Aorta (tissue), 5 donors: ENCODE measurements at regions not wholly inside any gene's neighbourhood (a gene's known extent, or its start where the extent isn't known, plus 50 kb on each side); places are given as distances from the start of the nearest gene placed in this dataset.

Source experiments
- ATAC-seq: fragments of 200-7000 bp; cut with Tn5 transposase; one replicate; pipeline ENCODE4 v1.9.1; 2022; ENCODE audit warnings: moderate library complexity; ENCODE audit not compliant: low FRiP score
- DNase-seq, 2 donors: peaks; one replicate each; pipeline ENCODE4 v3.0.0-alpha.2; 2020
- H3K27ac ChIP-seq, 2 donors: one replicate each; pipeline ENCODE4 v1.5.1; 2013; ENCODE audit warnings: low read length in 2 of 2, mild to moderate bottlenecking in 2 of 2, moderate library complexity in 2 of 2, control low read depth in 1 of 2, inconsistent platforms in 1 of 2, low read depth in 1 of 2
- H3K27me3 ChIP-seq, 2 donors: one replicate each; pipeline ENCODE4 v1.6.1; 2013; ENCODE audit warnings: control low read depth in 1 of 2, low read length in 1 of 2, mild to moderate bottlenecking in 1 of 2, moderate library complexity in 1 of 2; ENCODE audit not compliant: insufficient read depth in 2 of 2, control insufficient read depth in 1 of 2
- H3K36me3 ChIP-seq, 2 donors: one replicate each; pipeline ENCODE4 v1.6.1; 2013; ENCODE audit warnings: control low read depth in 1 of 2, low read length in 1 of 2, mild to moderate bottlenecking in 1 of 2; ENCODE audit not compliant: insufficient read depth in 2 of 2, control insufficient read depth in 1 of 2
- H3K4me1 ChIP-seq, 2 donors: one replicate each; pipeline ENCODE4 v1.6.1; 2013; ENCODE audit warnings: low read length in 2 of 2, control low read depth in 1 of 2, mild to moderate bottlenecking in 1 of 2, moderate library complexity in 1 of 2; ENCODE audit not compliant: insufficient read depth in 2 of 2, control insufficient read depth in 1 of 2
- H3K4me3 ChIP-seq, 2 donors: one replicate each; pipeline ENCODE4 v1.5.1; 2013; ENCODE audit warnings: low read length in 2 of 2, control low read depth in 1 of 2, mild to moderate bottlenecking in 1 of 2
- H3K9me3 ChIP-seq: one replicate; pipeline ENCODE4 v1.6.1; 2013; ENCODE audit warnings: mild to moderate bottlenecking, low read length; ENCODE audit not compliant: control insufficient read depth
- WGBS, 2 donors: extraction: QIAGEN DNeasy Blood & Tissue Kit; methylation state at CpG; one replicate each; pipeline ENCODE4 v1.1.7; 2013; 5-methylcytosine and 5-hydroxymethylcytosine counted together
- intact Hi-C, 2 donors: fragments of 100-400 bp; cut with DNase I; formaldehyde crosslinking; loops; one replicate each; pipeline versions ENCODE4 v1.14.2 to v1.15.0; 2022
- donor health status: healthy with polysubstance abuse.
- donor health status: Bipolar disorder and iron deficiency.
- donor health status: DM: no; HTN: no; CAD: no.
- donor health status: DM: no; HTN: no; CAD: no.
- donor health status: DM: yes; HTN: yes; CAD: no.

- no peaks in the 10 kb centered on the region for H3K4me1 ChIP-seq
- no peak overlapping the region for H3K4me3 ChIP-seq
- DNase-seq = no peak
- 6 to 13% methylated on average over 1 of the region's 1 CpG for WGBS, 2 donors
- H3K9me3 ChIP-seq = no peaks in the 10 kb centered on the region
- no peak overlapping the region for H3K27ac ChIP-seq
- H3K36me3 ChIP-seq = no peaks in the 10 kb centered on the region
- intact Hi-C loops = no loop called here
- ATAC-seq = no peak
- H3K27me3 ChIP-seq = no peaks in the 10 kb centered on the region
Measured at GRCh38 chr11:15613251-15613650, 498.5 kb downstream of the INSC start.

- H3K4me3 ChIP-seq = no peak overlapping the region
- DNase-seq (no peak), ATAC-seq (no peak)
- H3K27me3 ChIP-seq = no peaks in the 10 kb centered on the region
- no peak overlapping the region for H3K27ac ChIP-seq
- 20 to 22% methylated on average over 1 of the region's 1 CpG for WGBS, 2 donors
- no peaks in the 10 kb centered on the region for H3K9me3 ChIP-seq
- no peaks in the 10 kb centered on the region for H3K36me3 ChIP-seq
- no peaks in the 10 kb centered on the region for H3K4me1 ChIP-seq
- intact Hi-C loops = no loop called here
Measured at GRCh38 chr11:15613789-15614188, 499.1 kb downstream of the INSC start.

GRCh38 chr11:15615398-15616096 lies 500.8 kb downstream of the INSC start:
- peak; percentile 7 for ATAC-seq
- no peaks in the 10 kb centered on the region for H3K4me1 ChIP-seq

GRCh38 chr11:15616130-15617105 lies 501.7 kb downstream of the INSC start:
- WGBS, 2 donors = 94 to 96% methylated on average over 13 of the region's 13 CpGs
- Histone ChIP-seq H3K4me3 (no peak overlapping the region), H3K4me1 (no peaks in the 10 kb centered on the region), H3K27me3 (no peaks in the 10 kb centered on the region), H3K27ac (no peak overlapping the region), H3K36me3 (no peaks in the 10 kb centered on the region), H3K9me3 (no peaks in the 10 kb centered on the region)
- ATAC-seq (no peak), DNase-seq (no peak)
- intact Hi-C loops = no loop called here

More at GRCh38 chr11:15615398-15616096, 500.8 kb downstream of the INSC start:
- 77 to 79% methylated on average over 2 of the region's 2 CpGs for WGBS, 2 donors
- Histone ChIP-seq H3K27me3 (no peaks in the 10 kb centered on the region), H3K4me3 (no peak overlapping the region), H3K36me3 (no peaks in the 10 kb centered on the region), H3K27ac (no peak overlapping the region), H3K9me3 (no peaks in the 10 kb centered on the region)
- intact Hi-C loops = no loop called here
- DNase-seq = no peak

GRCh38 chr11:15617126-15617525 lies 502.4 kb downstream of the INSC start:
- Histone ChIP-seq H3K4me3 (no peak overlapping the region), H3K9me3 (no peaks in the 10 kb centered on the region), H3K27me3 (no peaks in the 10 kb centered on the region), H3K4me1 (no peaks in the 10 kb centered on the region), H3K36me3 (no peaks in the 10 kb centered on the region), H3K27ac (no peak overlapping the region)
- no peak for DNase-seq
- intact Hi-C loops = no loop called here
- no peak for ATAC-seq
- 96 to 97% methylated on average over 5 of the region's 5 CpGs for WGBS, 2 donors

GRCh38 chr11:15618583-15619032 lies 503.9 kb downstream of the INSC start:
- ATAC-seq (no peak), DNase-seq (no peak)
- Histone ChIP-seq H3K9me3 (no peaks in the 10 kb centered on the region), H3K36me3 (no peaks in the 10 kb centered on the region), H3K27ac (no peak overlapping the region), H3K4me1 (no peaks in the 10 kb centered on the region), H3K27me3 (no peaks in the 10 kb centered on the region), H3K4me3 (no peak overlapping the region)
- 84 to 89% methylated on average over 2 of the region's 2 CpGs for WGBS, 2 donors
- intact Hi-C loops = no loop called here

- ATAC-seq (no peak), DNase-seq (no peak)
- H3K4me1 ChIP-seq = no peaks in the 10 kb centered on the region
- no peaks in the 10 kb centered on the region for H3K9me3 ChIP-seq
- no peak overlapping the region for H3K4me3 ChIP-seq
- 42 to 54% methylated on average over 5 of the region's 5 CpGs for WGBS, 2 donors
- intact Hi-C loops = no loop called here
- H3K27me3 ChIP-seq = no peaks in the 10 kb centered on the region
- H3K27ac ChIP-seq = no peak overlapping the region
- H3K36me3 ChIP-seq = no peaks in the 10 kb centered on the region
Measured at GRCh38 chr11:15621565-15621964, 506.8 kb downstream of the INSC start.

GRCh38 chr11:15622231-15622890 lies 507.6 kb downstream of the INSC start:
- Histone ChIP-seq H3K27me3 (no peaks in the 10 kb centered on the region), H3K4me3 (no peak overlapping the region), H3K9me3 (no peaks in the 10 kb centered on the region), H3K27ac (no peak overlapping the region), H3K36me3 (no peaks in the 10 kb centered on the region), H3K4me1 (no peaks in the 10 kb centered on the region)
- ATAC-seq (no peak), DNase-seq (no peak)
- WGBS, 2 donors = 70 to 78% methylated on average over 8 of the region's 8 CpGs
- intact Hi-C loops = no loop called here
